IgD-negative memory B cell (primary cell): ENCODE measurements at regions not wholly inside any gene's neighbourhood (a gene's known extent, or its start where the extent isn't known, plus 50 kb on each side); places are given as distances from the start of the nearest gene placed in this dataset.

Experiments used
- H3K27ac Mint-ChIP-seq, 3 donors: one replicate each; pipeline ENCODE4 v1.8.0; 2020 to 2022; ENCODE audit warnings: mild to moderate bottlenecking in 3 of 3, mixed read lengths in 3 of 3, moderate library complexity in 1 of 3
- H3K27me3 Mint-ChIP-seq: one replicate; pipeline ENCODE4 v1.8.0; 2021; ENCODE audit warnings: mixed read lengths
- H3K36me3 Mint-ChIP-seq: one replicate; pipeline ENCODE4 v1.8.0; 2020; ENCODE audit warnings: mild to moderate bottlenecking, mixed read lengths
- H3K4me1 Mint-ChIP-seq, 3 donors: one replicate each; pipeline ENCODE4 v1.8.0; 2020 to 2022; ENCODE audit warnings: mixed read lengths in 3 of 3, mild to moderate bottlenecking in 1 of 3
- H3K4me3 Mint-ChIP-seq, 4 donors: one replicate each; pipeline ENCODE4 v1.8.0; 2020 to 2022; ENCODE audit warnings: mild to moderate bottlenecking in 4 of 4, mixed read lengths in 4 of 4, moderate library complexity in 3 of 4
- H3K9me3 Mint-ChIP-seq, 3 donors: one replicate each; pipeline ENCODE4 v1.8.0; 2020 to 2021; ENCODE audit warnings: mixed read lengths in 3 of 3, mild to moderate bottlenecking in 1 of 3

DNA sequence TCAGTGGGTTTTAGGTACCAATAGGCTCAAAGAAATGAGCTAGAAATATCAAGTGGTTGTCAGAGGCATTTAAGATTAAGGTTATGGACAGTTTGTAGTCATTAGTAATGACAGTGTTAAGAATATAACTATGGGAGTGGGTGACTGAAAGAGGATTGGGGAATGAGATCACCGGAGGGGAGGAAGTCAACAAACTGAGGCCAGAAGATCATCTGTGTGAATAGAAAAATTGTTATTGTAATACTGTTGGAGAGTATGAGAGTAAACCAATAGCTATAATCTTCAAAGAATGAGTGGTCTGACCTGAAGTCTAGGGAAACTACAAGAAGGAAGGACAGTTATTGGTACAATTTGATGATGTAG lies 197.1 kb downstream of the TANC2 start:
- Mint-ChIP-seq H3K36me3 (peaks cover 3% of the 10 kb centered on the region), H3K27ac (no peak overlapping the region), H3K9me3 (no peaks in the 10 kb centered on the region), H3K4me1 (peaks cover 0 to 1% (median 0%) of the 10 kb centered on the region in 3 donors), H3K4me3 (no peak overlapping the region), H3K27me3 (peaks cover 4% of the 10 kb centered on the region)

DNA sequence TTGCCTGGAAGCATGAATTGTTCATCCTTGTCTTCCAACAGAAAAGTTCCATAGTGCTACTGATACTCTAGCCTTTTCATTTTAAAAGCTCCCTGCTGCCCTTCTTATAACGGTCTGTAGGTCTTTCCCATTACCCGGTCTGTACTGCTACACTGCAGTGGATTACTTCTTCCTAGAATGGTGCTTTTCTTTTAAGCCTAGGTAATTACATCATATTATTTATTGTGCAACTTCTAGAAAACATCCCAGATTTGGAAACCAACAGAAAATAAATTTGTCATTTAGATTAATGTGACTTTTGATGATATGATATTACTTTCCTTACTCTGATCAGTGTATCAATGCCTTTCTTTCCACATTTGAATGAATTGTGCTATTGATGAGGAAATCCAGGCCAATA lies 199.4 kb downstream of the TANC2 start:
- Mint-ChIP-seq H3K4me3 (no peak overlapping the region), H3K9me3 (no peaks in the 10 kb centered on the region), H3K27ac (no peak overlapping the region), H3K36me3 (peaks cover 3% of the 10 kb centered on the region), H3K4me1 (peaks cover 0 to 1% (median 0%) of the 10 kb centered on the region in 3 donors), H3K27me3 (peaks cover 4% of the 10 kb centered on the region)

DNA sequence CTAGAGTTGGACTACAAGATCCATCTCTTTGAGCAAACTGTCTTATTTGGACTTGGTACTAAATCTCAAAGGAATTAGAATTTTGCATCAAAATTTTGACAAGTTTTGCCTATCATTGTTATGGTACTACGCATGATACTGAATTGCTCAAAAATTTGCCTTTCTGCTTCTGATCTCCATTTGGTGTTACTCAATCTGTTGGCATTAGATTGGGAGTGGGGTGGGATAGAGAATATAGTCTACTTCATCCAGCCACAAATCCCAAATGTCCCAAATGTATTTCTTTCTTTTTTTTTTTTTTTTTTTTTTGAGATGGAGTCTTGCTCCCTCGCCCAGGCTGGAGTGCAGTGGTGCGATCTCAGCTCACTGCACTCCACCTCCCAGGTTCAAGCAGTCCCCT lies 204.8 kb downstream of the TANC2 start:
- no peaks in the 10 kb centered on the region for H3K4me1 Mint-ChIP-seq
- H3K36me3 Mint-ChIP-seq = peaks cover 1% of the 10 kb centered on the region
- no peaks in the 10 kb centered on the region for H3K9me3 Mint-ChIP-seq

DNA sequence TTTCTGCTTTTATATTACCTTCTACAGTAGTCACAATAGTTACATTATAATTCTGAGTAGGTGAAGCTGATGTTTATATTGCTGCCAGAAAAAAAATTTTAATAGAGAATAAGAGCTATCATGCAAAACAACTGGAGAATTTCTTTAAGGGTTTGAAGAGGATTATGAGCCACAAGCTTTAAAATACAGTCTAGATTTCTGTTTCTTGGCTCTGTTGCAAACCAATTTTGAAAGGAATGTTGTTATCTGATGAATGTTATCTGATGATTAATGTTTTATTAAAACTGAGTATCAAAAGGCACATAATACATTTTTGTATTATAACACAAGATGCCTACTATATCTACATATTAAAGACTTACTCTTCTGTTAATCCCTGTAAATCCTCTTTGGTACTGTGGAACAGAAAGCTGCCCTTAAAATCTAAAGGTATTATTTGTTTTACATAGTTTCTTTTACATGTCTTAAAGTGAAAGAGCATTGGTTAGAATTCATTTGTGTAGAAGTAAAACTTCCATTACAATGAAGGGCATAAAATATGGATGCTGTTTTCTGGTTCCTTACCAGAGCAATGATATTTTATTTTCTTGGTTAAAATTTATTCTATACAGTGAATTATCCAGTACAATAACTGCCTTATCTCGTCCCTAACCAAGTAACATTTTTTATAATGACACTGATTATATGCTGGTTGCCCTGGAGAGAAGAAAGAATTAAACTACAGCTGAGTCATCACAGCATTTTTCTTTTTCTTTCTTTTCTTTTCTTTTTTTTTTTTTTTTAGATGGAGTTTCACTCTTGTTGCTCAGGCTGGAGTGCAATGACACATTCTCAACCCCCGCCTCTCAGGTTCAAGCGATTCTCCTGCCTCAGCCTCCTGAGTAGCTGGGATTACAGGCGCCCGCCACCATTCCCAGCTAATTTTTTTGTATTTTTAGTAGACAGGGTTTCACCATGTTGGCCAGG lies 205.7 kb downstream of the TANC2 start:
- peaks cover under 1% of the 10 kb centered on the region for H3K36me3 Mint-ChIP-seq
- no peak overlapping the region for H3K4me3 Mint-ChIP-seq
- H3K4me1 Mint-ChIP-seq = no peaks in the 10 kb centered on the region
- no peaks in the 10 kb centered on the region for H3K9me3 Mint-ChIP-seq
- H3K27ac Mint-ChIP-seq = no peak overlapping the region
- H3K27me3 Mint-ChIP-seq = no peaks in the 10 kb centered on the region

More for the DNA sequence above, 204.8 kb downstream of the TANC2 start:
- H3K27ac Mint-ChIP-seq = no peak overlapping the region
- H3K27me3 Mint-ChIP-seq = peaks cover 4% of the 10 kb centered on the region
- no peak overlapping the region for H3K4me3 Mint-ChIP-seq

DNA sequence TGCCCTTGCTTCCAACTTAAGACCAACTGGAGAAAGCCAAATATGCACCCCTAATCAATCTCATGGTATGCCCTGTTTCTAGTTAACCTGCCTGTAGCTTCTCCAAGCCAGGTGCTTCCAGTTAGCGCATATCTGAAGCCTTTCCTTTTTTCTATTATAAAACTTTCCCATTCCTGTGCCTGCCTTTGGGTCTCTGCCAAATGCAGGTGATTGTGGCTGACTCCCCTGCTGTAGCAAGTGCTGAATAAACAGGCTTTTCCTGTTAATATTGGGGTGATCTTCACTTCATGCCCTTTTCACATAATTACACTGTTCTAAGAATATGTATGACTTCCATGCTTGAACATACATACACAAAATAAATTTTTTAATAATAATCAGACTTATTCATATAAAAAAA lies 207.4 kb downstream of the TANC2 start:
- no peaks in the 10 kb centered on the region for H3K36me3 Mint-ChIP-seq

DNA sequence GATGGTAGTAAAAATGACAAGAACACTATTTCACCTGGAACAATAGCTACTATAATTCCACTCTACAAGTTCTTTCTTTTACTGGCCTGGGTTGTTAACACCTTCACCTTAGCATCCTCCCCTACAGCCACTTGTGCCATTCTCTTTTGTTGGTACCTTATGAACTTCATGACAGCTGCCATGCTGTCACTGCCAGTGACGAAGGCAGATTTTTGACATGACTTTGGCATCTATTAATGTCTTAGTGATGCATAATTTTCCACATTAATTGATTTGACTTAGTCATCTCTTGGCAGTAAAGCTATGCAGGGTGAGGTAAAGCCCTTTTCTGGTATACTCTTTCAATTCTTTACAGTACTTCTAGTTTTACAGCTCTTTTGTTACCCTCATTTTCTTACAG lies 207.9 kb downstream of the TANC2 start:
- Mint-ChIP-seq H3K36me3 (no peaks in the 10 kb centered on the region), H3K4me3 (no peak overlapping the region), H3K9me3 (no peaks in the 10 kb centered on the region), H3K27ac (no peak overlapping the region), H3K27me3 (no peaks in the 10 kb centered on the region), H3K4me1 (no peaks in the 10 kb centered on the region)

More for the DNA sequence above, 207.4 kb downstream of the TANC2 start:
- H3K4me1 Mint-ChIP-seq = no peaks in the 10 kb centered on the region
- no peaks in the 10 kb centered on the region for H3K9me3 Mint-ChIP-seq
- H3K27me3 Mint-ChIP-seq = no peaks in the 10 kb centered on the region
- H3K4me3 Mint-ChIP-seq = no peak overlapping the region
- H3K27ac Mint-ChIP-seq = no peak overlapping the region

DNA sequence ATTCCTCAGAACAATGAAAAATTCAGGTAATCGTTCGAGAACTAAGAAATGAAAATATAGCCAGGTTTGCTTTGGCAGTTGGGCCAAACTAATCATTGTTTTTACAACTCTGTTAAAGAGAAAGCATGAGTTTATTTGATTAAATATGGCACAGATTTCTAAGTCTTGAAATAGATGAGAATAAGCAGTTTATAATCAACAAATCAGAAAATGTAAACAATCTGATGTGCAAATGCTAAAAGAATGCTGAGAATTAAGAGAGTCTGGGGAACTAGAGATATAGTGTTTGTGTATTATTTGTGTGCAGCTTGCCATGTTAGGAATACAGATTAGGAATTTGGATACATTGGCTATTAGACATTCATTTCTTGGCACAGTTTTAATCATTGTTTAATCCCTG lies 212.5 kb downstream of the TANC2 start:
- Mint-ChIP-seq H3K9me3 (peaks cover 0 to 4% (median 0%) of the 10 kb centered on the region in 3 donors), H3K4me3 (no peak overlapping the region), H3K4me1 (no peaks in the 10 kb centered on the region), H3K27ac (no peak overlapping the region), H3K36me3 (peaks cover 7% of the 10 kb centered on the region), H3K27me3 (no peaks in the 10 kb centered on the region)

DNA sequence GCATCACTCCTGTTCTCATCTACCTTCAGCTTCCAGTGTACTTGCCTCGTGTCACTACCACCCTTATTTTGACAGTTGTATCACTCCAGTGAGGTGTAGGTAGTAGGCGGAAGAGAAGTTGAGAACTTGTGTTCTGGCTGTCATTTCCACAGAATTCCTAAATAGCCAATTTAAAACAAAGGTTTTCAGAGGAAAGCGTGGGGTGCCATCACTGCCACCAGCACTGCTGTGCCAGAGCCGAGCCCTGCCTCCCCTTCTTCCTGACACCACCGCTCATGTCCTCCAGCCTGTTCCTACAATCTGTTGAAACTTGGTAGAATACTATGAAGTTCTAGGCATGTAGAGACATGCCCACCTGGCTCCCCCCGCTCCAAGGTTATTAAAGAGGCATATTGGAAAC lies 215.8 kb downstream of the TANC2 start:
- H3K27ac Mint-ChIP-seq = peak overlapping the region in 1 of 3 donors; percentile 14
- H3K4me3 Mint-ChIP-seq = peak overlapping the region in 1 of 4 donors; percentile 7
- H3K9me3 Mint-ChIP-seq = peaks cover 0 to 4% (median 0%) of the 10 kb centered on the region in 3 donors
- no peaks in the 10 kb centered on the region for H3K4me1 Mint-ChIP-seq
- peaks cover 8% of the 10 kb centered on the region for H3K36me3 Mint-ChIP-seq
- H3K27me3 Mint-ChIP-seq = no peaks in the 10 kb centered on the region

DNA sequence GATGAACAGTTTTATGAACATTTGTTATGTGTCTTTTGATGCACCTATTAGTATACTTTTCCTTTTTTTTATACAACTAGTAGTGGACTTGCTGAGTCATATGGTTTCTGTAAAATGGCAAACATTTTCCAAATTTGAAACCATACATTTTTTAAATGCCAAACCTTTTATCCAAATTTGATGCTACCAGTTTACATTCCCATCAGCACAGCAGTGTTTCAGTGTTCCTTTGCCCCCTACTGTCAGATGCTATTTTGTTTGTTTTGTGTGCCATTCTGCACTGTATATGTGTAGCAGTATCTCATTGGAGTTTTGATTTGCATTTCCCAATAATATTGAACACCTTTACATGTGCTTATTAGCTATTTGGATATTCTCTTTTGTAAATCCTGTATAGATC lies 219.4 kb downstream of the TANC2 start:
- H3K27me3 Mint-ChIP-seq = no peaks in the 10 kb centered on the region
- H3K9me3 Mint-ChIP-seq = peaks cover 2 to 11% (median 2%) of the 10 kb centered on the region in 3 donors
- peaks cover 9 to 20% (median 9%) of the 10 kb centered on the region in 3 donors for H3K4me1 Mint-ChIP-seq
- peaks cover 11% of the 10 kb centered on the region for H3K36me3 Mint-ChIP-seq
- H3K27ac Mint-ChIP-seq = no peak overlapping the region
- no peak overlapping the region for H3K4me3 Mint-ChIP-seq

DNA sequence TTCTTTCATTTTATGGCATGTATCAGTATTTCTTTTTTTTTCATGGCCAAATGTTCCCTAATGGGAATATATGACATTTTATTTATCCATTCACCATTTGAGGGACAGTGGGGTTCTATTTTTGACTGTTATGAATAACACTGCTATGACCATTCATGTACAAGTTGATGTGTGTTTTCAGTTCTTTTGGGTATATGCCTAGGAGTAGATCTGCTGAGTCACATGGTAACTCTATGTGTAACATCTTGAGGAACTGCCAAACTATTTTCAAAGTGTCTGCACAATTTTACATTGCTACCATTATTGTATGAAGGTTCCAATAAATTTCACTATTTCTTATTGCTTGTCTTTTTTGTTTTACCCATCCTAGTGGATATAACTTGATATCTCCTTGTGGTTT lies 223.0 kb downstream of the TANC2 start:
- Mint-ChIP-seq H3K27ac (peak overlapping the region in 1 of 3 donors; percentile 18), H3K4me3 (no peak overlapping the region), H3K9me3 (peaks cover 0 to 11% (median 2%) of the 10 kb centered on the region in 3 donors), H3K27me3 (no peaks in the 10 kb centered on the region), H3K36me3 (peaks cover 6% of the 10 kb centered on the region), H3K4me1 (peaks cover 24 to 51% (median 29%) of the 10 kb centered on the region in 3 donors)

DNA sequence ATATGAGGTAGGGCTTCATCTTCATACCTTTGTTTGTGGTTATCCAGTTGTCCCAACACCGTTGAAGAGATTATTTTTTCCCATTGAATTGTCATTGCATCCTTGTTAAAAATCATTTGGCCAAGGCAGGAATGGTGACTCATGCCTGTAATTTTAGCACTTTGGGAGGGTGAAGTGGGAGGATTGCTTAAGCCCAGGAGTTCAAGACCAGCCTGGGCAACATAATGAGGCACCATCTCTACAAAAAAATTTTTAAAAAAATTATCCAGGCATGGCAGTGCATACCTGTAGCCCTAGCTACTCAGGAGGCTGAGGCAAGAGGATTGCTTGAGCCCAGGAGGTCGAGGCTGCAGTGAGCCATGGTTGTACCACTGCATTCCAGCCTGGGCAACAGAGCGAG lies 223.9 kb downstream of the TANC2 start:
- Mint-ChIP-seq H3K27me3 (no peaks in the 10 kb centered on the region), H3K4me3 (peak overlapping the region in 2 of 4 donors; percentile 13 to 69), H3K36me3 (peaks cover 6% of the 10 kb centered on the region), H3K9me3 (peaks cover 0 to 11% (median 2%) of the 10 kb centered on the region in 3 donors), H3K27ac (peak overlapping the region in 1 of 3 donors; percentile 18), H3K4me1 (peaks cover 24 to 51% (median 29%) of the 10 kb centered on the region in 3 donors)

DNA sequence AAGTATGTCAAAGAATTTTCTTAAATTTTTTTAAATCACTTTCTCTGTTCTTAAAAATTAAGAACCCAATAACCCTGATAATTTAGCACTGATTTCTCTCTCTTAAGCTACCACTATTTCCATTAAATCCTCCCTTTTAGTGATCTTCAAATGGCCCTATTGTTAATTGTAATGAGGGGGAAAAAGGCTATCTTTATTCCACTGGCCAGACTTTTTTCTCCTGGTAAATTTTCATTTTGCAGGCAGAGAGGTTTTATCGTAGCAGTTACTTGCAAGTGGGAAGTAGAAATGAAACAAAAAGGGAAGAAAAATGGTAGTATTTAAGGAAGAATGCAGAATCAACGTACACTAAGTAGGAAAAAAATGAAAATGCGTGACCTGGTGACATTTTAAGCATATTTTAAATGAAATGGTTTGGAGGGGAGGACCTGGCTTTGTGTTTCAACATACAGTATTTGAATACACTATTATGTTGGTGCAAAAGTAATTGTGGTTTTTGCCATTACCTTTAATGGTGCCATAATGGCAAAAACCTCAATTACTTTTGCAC lies 224.9 kb downstream of the TANC2 start:
- H3K4me3 Mint-ChIP-seq = peak overlapping the region in 2 of 4 donors; percentile 35 to 85
- H3K9me3 Mint-ChIP-seq = peaks cover 0 to 11% (median 2%) of the 10 kb centered on the region in 3 donors
- peaks cover 28 to 53% (median 31%) of the 10 kb centered on the region in 3 donors for H3K4me1 Mint-ChIP-seq
- peaks cover 8% of the 10 kb centered on the region for H3K36me3 Mint-ChIP-seq
- H3K27ac Mint-ChIP-seq = no peak overlapping the region
- H3K27me3 Mint-ChIP-seq = no peaks in the 10 kb centered on the region

DNA sequence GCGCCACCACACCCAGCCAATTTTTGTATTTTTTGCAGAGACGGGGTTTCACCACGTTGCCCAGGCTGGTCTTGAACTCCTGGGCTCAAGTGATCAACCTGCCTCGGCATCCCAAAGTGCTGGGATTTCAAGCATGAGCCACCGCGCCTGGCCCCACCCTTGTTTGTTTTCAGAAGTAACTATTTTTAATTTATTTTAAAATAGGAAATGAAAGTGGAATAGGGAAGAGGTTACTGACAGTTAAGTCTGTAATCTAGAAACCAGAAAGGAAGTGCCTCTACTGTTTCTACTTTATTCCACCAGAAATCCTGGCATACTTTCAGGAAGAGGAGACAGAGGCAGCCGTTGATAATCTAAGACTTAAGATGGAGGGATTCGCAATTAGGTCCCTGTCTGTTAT lies 225.6 kb downstream of the TANC2 start:
- H3K27me3 Mint-ChIP-seq = no peaks in the 10 kb centered on the region
- peak overlapping the region in 3 of 4 donors; percentile 54 to 70 (median 55) for H3K4me3 Mint-ChIP-seq
- H3K36me3 Mint-ChIP-seq = peaks cover 10% of the 10 kb centered on the region
- peaks cover 30 to 56% (median 33%) of the 10 kb centered on the region in 3 donors for H3K4me1 Mint-ChIP-seq
- peak overlapping the region; percentile 17 to 88 (median 82) for H3K27ac Mint-ChIP-seq
- peaks cover 0 to 11% (median 2%) of the 10 kb centered on the region in 3 donors for H3K9me3 Mint-ChIP-seq

DNA sequence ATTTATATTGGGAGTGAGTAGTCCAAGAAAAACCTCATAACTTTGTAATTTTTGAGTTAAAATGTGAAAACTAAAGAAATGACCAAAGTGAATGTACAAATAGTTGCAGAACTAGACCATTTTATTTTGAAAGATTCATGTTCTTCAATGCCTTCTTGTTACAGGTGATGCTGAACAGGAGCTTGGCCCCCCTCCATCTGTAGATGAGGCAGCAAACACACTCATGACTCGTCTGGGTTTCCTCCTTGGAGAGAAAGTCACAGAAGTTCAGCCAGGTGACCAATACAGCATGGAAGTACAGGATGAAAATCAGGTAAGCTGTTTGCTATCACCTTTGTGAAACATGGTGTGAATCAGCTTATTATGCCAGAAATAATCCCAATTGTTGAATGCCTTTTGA lies 227.8 kb downstream of the TANC2 start:
- H3K27ac Mint-ChIP-seq = peak overlapping the region in 1 of 3 donors; percentile 34
- peak overlapping the region in 2 of 4 donors; percentile 2 to 9 for H3K4me3 Mint-ChIP-seq

DNA sequence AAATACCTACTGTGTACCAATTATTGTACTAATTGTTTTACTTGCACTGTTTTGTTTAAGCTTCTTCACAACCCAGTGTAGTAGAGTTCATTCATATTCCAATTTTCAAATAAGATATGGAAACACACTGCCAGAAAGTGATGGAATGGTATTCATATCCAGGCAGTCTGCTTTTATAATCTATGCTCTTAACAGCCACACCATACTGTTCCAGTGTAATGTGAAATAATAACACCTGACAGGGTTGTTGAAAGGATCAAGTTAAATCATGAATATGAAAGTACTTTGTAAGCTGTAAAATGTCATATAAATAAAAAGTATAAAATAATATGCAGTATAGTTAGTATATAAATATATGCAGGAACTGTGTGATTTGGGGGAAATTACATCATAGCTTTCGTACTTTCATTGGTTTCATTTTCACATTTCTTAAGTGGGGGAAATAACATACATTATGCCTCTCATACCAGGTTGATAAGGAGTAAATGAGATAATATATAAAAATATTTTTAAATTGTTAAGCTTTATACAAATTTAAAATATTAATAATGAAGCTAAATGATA lies 230.8 kb downstream of the TANC2 start:
- peak overlapping the region in 1 of 4 donors; percentile 68 for H3K4me3 Mint-ChIP-seq
- peaks cover 19 to 29% (median 22%) of the 10 kb centered on the region in 3 donors for H3K4me1 Mint-ChIP-seq
- no peaks in the 10 kb centered on the region for H3K9me3 Mint-ChIP-seq
- H3K27me3 Mint-ChIP-seq = no peaks in the 10 kb centered on the region
- peak overlapping the region in 2 of 3 donors; percentile 14 to 67 for H3K27ac Mint-ChIP-seq
- peaks cover 5% of the 10 kb centered on the region for H3K36me3 Mint-ChIP-seq

More for the DNA sequence above, 227.8 kb downstream of the TANC2 start:
- Mint-ChIP-seq H3K36me3 (peaks cover 7% of the 10 kb centered on the region), H3K27me3 (no peaks in the 10 kb centered on the region), H3K4me1 (peaks cover 30 to 47% (median 38%) of the 10 kb centered on the region in 3 donors), H3K9me3 (peaks cover 0 to 2% (median 0%) of the 10 kb centered on the region in 3 donors)
